Activated CD4-positive, CD25-positive, alpha-beta regulatory T cell (primary cell): ENCODE measurements at regions not wholly inside any gene's neighbourhood (a gene's known extent, or its start where the extent isn't known, plus 50 kb on each side); places are given as distances from the start of the nearest gene placed in this dataset.
"Not testable (repeated sequence)": the region's sequence is repeated elsewhere in the genome, so short reads cannot be mapped to it uniquely, and the experiment has no call there.

Experiments used
- DNase-seq, 4 experiments: peaks; one replicate each; lab custom pipeline; 2025; lab: John Stamatoyannopoulos, UW

GRCh38 chr4:43435291-43435690 lies 542.8 kb downstream of the GRXCR1 start:
- DNase-seq = no peak

- DNase-seq = no peak
Observed at GRCh38 chr4:43452948-43453347, 560.4 kb downstream of the GRXCR1 start.

GRCh38 chr4:43456383-43456782 lies 563.9 kb downstream of the GRXCR1 start:
- DNase-seq = no peak

GRCh38 chr4:43457866-43458265 lies 565.4 kb downstream of the GRXCR1 start:
- DNase-seq = no peak

GRCh38 chr4:43458293-43458692 lies 565.8 kb downstream of the GRXCR1 start:
- DNase-seq = no peak

GRCh38 chr4:43471950-43472349 lies 579.4 kb downstream of the GRXCR1 start:
- DNase-seq = no peak

- DNase-seq = no peak
Observed at GRCh38 chr4:43481526-43481925, 589.0 kb downstream of the GRXCR1 start.

- DNase-seq = no peak
Observed at GRCh38 chr4:43485196-43485595, 592.7 kb downstream of the GRXCR1 start.

- DNase-seq = no peak
Observed at GRCh38 chr4:43496188-43496587, 603.7 kb downstream of the GRXCR1 start.

- DNase-seq = no peak
Observed at GRCh38 chr4:43496602-43497001, 604.1 kb downstream of the GRXCR1 start.

GRCh38 chr4:43505823-43506222 lies 613.3 kb downstream of the GRXCR1 start:
- DNase-seq = not testable (repeated sequence)

- DNase-seq = no peak
Observed at GRCh38 chr4:43512253-43512652, 619.7 kb downstream of the GRXCR1 start.

- no peak for DNase-seq
Observed at GRCh38 chr4:43525646-43526045, 633.1 kb downstream of the GRXCR1 start.

GRCh38 chr4:43547561-43547960 lies 655.0 kb downstream of the GRXCR1 start:
- no peak for DNase-seq

- no peak for DNase-seq
Observed at GRCh38 chr4:43550981-43551627, 658.6 kb downstream of the GRXCR1 start.

- DNase-seq = no peak
Observed at GRCh38 chr4:43556262-43556661, 663.7 kb downstream of the GRXCR1 start.

- DNase-seq = no peak
Observed at GRCh38 chr4:43560047-43560446, 667.5 kb downstream of the GRXCR1 start.

GRCh38 chr4:43564107-43564506 lies 671.6 kb downstream of the GRXCR1 start:
- DNase-seq = no peak

GRCh38 chr4:43564591-43564990 lies 672.1 kb downstream of the GRXCR1 start:
- no peak for DNase-seq

GRCh38 chr4:43567644-43568043 lies 675.1 kb downstream of the GRXCR1 start:
- no peak for DNase-seq

GRCh38 chr4:43586813-43587212 lies 694.3 kb downstream of the GRXCR1 start:
- no peak for DNase-seq

- DNase-seq = no peak
Observed at GRCh38 chr4:43587758-43588157, 695.2 kb downstream of the GRXCR1 start.

GRCh38 chr4:43607400-43607799 lies 714.9 kb downstream of the GRXCR1 start:
- no peak for DNase-seq

GRCh38 chr4:43607827-43608461 lies 715.4 kb downstream of the GRXCR1 start:
- DNase-seq = no peak
